HG03558 (cell line): ENCODE measurements at regions not wholly inside any gene's neighbourhood (a gene's known extent, or its start where the extent isn't known, plus 50 kb on each side); places are given as distances from the start of the nearest gene placed in this dataset.

ENCODE experiments used
- ATAC-seq: cut with Tn5 transposase; IDR thresholded peaks from one replicate; pipeline ENCODE4 v1.9.1; 2021; ENCODE audit warnings: moderate number of reproducible peaks; ENCODE audit not compliant: unreplicated experiment; ENCODE audit errors: extremely low read depth

DNA sequence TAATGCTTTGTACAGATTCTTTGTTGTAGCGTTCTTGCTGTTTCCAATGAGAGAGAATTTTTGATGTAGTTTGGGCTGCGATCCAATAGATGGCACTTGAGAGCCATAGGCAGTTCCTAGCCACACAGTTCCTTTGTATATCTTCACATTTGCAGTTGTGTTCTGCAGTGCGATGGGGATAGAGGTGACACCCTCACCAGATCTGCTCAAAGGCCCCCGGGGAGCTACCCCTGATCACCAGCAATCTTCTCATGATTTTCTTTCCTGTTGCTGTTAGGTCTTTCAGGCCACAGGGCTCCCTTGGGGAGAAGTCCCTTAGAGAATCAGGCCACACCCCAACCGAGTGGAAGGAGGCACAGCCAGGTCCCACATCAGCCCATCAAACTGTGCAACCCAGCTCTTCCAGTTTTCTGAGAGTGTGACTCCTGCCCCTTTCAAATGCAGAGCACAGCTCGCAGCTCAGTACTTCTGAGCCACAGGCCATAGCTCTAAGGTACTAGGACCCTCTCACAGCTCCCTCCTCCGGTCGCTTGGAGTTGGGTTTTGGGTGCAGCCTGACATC lies 353.7 kb downstream of the SLCO4C1 start:
- no peak for ATAC-seq

DNA sequence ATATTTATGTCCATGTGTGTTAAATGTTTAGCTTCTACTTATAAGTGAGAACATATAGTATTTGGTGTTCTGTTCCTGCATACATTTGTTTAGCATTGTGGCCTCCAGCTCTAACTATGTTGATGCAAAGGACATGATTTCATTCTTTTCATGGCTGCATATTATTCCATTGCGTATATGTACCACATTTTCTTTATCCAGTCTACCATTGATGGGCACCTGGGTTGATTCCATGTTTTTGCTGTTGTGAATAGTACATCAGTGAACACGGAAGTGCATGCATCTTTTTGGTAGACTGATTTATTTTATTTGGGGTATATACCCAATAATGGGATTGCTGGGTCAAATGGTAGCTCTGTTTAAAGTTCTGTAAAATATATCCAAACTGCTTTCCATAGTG lies 359.0 kb downstream of the SLCO4C1 start:
- ATAC-seq, result no peak

DNA sequence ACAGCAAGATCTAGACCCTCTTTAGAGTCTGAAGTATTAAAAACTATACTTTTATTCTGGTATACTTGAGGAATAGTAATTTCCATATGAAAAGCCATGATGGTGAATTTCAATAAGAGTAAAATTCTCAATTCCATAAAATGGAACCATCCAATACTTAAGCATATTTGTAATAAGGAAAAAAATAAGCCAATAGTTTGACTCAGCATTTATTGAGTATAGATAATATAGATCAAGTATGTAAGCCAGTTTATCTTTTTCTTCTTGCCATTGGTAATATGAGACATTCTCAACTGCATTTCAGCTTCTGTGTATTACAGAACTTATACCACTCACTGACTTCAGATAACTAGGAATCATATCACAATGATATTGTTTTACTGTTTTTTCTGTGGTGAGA lies 361.0 kb downstream of the SLCO4C1 start:
- no peak for ATAC-seq

DNA sequence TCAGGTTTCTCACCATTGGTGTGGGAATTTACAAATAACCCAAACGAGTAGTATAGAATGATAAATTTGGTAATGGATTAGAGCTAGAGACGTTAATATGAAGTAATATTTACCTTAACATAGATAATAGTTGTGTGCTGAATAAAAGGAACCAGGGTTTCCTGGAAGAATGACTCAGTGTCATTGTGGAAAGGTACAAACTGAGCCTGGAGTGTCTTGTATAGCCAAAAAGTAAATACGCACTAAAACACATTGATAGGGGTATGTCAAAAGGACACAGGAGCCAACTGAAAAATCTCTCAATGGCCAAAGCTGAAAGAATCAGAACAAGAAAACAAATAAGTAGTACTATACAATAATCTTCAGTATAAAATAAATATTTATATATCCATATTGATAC lies 363.5 kb downstream of the SLCO4C1 start:
- ATAC-seq, result no peak

DNA sequence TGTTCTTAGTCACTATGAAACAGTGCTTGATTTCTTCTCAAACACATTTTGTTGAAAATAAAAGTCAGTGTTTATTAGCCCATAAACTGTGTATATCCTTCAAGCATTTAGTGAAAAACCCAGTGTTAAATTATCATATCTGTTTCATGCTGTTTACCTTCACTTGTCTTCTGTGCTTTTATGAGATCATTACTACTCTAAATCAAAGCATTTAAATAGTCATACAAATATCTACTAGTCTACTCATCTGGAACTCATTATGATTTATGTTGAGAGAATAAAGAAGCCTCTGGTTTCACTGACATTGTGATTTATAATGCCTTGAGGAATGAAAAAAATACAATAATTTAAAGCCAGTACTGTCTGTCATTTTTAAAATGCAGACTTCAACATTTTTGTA lies 366.5 kb downstream of the SLCO4C1 start:
- no peak for ATAC-seq

DNA sequence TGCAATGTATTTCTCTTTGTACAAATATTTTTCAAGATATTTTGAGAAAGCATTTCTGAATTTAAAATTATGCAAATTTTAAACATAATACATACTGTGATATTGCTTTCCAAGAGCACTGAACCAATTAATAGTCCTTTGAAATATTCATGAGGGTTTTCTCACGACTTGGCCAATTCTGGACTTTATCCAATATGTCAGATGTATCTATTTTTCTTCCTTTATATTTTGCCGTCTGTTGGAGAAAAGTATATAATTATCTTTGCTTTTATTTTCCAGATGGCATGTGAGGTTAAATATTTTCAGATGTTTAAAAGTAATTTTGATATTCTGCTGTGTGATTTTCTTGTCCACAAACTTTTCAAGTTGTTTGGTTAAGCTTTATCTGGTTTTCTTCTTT lies 378.9 kb downstream of the SLCO4C1 start:
- ATAC-seq, result no peak

DNA sequence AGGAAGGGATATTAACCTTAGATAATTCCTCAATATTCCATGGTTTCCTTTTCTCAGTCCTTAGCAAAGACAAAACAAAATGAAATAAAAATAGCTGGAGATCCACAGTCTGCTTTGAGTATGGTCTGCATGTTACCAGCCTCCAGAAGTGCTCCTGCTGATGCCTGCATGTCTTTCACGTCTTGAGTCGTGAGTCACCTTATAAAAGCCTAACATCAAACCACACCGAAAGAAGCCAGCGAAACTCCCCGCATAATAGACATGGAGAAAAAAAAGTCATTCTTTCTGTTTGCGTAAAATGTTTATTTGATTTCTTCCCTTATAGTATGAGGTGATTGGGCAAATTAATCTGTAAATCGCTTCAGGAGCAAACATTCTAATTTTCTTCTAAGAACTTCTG lies 380.5 kb downstream of the SLCO4C1 start:
- ATAC-seq, result no peak

DNA sequence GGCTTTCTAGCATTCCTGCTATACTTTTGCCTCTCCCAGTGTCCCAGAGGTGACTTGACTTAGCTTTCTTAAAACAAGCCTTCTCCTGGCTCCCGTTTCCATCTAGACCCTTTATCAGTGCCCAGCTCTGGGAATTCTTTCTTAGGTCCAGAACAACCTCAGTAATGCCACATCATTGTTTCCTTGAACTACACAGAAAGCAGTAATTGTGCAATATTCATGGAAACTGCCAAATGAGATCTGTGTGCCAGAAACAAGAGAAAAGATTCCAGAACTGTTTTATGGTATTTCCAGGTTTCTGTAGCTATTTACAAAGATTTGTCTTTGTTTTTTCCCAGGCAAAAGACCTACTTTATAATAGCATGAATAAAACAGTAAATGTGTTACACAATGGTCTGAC lies 391.3 kb downstream of the SLCO4C1 start:
- ATAC-seq, result no peak

DNA sequence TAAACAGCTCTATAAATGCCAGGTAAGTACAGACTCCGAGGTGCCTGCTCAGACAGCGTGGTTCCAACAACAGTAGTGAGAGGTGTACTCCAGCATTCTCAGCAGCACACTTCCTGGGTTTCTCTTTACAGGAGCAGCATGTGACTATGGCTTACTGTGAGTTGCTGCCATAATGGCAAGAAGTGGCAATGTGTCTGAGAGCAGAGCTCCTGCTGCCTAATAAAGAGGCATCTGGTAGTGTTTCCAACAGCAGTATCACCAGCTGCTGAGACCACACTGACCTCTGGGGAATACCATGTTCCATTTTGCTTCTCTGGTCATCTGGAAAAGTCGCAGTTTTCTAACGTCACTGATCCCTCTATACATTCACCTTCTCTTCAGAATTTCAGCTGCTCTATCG lies 398.2 kb downstream of the SLCO4C1 start:
- no peak for ATAC-seq

DNA sequence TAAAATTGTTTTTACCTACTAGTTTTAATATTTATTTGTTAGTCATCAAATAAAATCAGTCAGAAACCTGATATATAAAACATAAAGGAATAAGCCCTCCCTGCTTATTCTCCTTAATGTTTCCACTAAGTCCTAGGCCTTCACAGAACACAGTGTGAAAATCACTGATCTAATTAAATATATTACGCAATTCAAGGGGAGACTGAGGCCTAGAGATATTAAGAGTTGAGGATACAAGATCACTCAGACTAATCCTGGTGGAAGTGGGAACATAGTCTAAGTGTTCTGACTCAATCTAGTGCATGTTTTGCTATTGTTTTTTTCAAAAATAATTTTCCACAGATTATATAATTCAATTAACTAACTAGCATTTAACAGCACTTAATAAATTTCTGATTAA lies 401.1 kb downstream of the SLCO4C1 start:
- no peak for ATAC-seq

DNA sequence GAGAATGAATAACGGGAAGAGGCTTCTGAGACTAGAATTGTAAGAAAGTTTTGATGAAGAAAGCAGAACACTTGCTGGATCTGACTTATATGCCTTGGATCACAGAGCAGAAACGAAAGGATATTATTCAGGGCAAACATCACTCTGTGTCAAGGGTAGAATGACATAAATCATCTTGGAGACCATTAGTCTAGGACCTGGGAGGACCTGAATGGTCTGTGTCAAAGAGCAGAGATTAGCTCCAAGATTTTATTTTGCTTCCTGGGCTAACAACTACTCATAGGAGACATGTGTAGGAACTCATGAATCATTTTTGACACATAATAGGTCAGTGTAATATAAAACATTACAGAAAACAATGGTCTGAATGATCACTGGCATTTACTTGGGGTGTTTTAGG lies 417.9 kb downstream of the SLCO4C1 start:
- no peak for ATAC-seq

DNA sequence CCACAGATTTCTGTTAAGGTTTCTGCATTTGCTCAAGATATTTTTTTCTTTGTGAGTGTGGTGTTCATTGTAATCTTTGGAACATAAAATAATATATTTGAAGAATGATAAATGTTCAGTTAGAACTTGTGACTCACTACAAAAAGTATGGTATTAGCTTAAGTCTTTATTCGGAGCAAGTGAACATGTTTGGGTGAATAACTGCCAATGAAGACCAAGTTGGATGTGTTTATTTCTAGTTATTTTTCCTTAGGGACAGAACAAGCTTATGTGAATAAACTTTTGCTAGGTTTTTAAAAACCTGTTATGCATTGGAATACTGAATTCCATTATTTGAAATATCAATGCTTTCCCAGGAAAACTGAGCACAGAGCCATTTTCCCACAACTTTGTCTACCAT lies 418.6 kb downstream of the SLCO4C1 start:
- ATAC-seq, result no peak

DNA sequence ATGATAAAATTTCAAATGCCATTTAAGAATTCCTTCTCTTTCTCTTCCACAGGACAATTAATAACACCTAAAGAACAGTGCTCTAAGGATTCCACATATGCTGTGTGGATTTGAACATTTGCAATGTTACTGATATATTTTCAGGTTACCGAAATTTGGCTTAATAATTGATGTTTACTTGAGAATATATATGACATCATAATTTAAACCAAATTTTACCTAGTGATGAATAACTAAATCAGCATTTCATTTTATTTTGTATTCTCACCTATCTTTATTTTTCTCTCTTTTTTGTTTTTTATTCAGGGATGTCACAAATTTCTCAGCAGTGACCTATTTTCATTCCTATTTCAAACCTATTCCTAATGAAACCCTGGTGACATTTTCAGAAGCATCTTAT lies 429.6 kb downstream of the SLCO4C1 start:
- ATAC-seq, result no peak

DNA sequence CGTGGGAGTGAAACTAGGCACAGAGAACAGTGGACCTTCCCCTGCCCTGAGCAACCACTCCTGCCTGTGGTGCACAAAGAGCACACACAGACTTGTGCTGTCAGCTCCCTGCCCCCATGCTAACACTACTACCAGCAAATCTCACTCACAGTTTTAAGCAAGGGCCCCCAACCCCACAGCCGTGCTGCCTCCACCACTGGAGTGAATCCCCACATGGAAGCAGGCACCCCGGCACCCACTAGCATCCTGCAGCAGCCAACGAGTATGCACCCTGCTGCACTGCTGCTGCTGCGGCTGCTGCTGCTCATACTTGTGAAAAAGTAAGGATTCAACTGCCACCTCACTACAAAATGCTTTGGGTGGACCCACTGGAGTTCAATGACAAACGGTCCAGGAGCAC lies 435.5 kb downstream of the SLCO4C1 start:
- no peak for ATAC-seq

DNA sequence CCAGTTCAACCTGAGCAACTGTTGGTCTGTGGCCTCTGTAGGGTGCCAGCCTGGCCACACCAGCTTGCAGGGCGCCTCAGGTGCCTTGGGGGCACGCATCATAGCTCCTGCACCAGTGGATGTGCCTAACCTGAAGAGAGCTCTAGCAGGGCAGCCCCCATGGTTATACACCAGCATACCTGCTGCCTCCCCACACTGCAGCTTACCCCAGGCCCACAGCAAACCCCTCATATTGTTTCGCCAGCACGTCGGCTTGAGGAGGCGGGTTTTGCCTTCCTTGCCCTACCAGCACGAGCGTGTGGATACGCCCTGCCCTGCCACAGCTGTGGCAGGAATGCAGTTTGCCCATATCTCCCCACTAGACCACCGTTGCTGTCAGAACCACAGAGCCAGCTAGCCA lies 435.9 kb downstream of the SLCO4C1 start:
- ATAC-seq, result no peak

DNA sequence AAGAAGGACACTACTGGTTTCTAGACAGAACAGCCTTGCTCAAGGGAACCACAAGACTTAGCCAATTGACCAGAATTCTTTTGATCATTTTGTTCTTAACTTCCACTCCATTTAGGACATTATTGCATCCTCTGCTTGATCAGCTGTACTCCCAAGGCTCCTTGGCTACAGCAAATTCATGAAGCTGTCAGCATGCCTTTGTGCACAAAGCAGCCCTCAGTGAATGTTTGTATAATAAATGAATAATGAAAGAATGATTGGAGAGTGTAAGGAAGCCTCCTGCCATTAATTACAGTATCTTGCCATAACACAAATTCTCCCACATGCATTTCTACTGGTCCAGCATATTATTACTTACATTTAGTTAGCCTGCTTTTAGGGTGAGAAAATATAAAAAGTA lies 449.6 kb downstream of the SLCO4C1 start:
- ATAC-seq, result no peak

DNA sequence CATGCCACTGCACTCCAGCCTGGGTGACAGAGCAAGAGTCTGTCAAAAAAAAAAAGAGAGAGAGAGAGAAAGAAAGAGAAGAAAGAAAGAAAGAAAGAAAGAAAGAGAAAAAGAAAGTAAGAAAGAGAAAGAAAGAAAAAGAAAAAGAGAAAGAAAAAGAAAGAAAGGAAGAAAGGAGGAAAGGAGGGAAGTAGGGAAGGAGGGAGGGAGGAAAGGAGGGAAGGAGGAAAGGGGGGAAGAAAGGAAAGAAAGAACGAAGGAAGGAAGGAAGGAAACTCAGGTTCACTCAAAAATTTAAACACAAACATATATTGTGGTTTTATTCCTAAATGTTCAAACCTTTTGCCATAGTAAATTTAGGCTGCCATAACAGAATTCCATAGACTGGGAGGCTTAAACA lies 453.0 kb downstream of the SLCO4C1 start:
- no peak for ATAC-seq

DNA sequence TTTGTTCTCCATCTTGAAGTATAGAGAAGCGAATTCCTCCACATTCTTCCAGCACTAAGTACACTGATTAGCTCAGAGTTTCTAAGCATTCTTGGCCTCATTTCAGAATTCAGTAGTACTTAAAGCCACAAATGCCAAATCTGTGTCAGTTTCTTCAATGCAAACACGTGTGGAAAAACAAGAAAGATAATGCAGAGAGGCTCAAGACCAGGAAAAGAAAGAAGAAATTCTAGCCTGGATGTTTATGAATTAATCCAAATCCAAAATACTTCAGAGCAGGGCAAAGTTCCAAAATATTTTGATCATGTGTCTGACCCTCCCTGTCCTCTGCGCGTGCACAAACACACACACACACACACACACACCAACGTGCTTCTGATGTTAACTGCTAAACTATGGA lies 457.6 kb downstream of the SLCO4C1 start:
- no peak for ATAC-seq

DNA sequence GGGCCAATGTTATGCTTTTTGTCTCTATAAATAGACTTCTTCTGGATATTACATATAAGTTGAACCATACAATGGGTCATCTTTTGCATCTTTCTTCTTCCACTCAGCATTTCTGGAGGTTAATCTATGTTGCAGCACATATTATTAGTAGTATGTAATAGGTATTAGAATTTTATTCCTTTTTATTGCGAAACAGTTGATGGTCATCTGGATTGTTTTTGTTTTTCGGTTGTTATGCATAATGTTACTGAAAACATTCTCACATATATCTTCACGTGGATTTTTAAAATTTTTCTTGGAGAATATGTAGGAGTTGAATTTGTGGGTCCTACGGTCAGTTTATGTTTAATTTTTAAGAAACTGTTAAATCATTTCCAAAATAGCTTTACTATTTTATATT lies 466.8 kb downstream of the SLCO4C1 start:
- ATAC-seq, result no peak

DNA sequence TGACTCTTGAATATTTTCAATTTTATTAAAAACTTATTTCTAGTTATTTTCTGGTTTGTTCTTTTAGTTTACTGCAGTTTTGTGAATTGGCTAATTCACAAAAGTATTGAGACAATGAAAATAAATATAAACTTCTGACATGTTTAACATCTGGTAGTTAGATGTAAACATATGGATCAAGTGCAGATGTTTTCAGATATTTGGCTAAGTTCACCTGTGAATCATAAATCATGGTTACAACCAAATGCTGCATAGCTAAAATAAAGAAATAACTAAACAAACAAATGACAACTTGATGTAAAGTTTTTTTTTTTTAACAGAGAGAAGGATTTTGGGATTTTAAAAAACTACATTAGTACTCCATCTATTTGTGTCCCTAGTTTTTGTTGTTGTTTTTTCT lies 484.6 kb downstream of the SLCO4C1 start:
- ATAC-seq, result no peak

DNA sequence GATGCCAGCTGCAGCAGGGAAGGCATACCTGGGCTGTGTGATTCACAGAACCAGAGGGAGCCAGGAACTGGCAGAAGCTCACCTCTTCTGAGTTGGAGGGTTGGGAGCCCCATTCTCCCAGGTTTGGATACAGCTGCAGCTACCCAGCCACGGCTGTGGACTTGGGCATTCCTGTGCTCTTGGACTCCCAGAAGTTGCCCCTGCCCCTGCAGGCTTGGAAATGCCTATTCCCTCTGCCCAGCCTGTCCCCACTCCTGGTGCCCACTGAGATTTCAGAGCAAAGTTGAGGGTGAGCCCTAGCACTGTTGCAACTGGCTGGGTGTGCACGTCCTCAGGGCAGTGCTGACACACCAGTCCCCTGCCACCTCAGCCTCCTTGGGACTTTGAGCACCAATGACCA lies 489.7 kb downstream of the SLCO4C1 start:
- no peak for ATAC-seq

DNA sequence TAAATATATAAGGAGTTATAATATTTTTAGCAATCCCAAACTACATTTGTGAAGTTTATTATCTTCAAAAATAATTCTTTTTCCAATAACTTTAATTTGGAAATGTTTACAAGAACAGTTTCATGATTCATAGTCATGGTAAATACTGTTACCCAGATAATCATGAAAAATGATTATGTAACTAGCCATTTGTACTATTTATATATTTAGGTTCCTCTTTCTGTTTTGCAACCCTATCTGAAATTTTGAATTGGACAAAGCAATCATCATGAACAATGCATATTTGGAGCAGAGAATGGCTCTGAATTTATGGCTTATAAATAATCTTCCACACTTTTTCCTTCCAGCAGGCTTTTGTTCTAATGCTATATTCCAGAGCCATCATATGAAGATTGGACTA lies 499.7 kb downstream of the SLCO4C1 start:
- ATAC-seq, result no peak

DNA sequence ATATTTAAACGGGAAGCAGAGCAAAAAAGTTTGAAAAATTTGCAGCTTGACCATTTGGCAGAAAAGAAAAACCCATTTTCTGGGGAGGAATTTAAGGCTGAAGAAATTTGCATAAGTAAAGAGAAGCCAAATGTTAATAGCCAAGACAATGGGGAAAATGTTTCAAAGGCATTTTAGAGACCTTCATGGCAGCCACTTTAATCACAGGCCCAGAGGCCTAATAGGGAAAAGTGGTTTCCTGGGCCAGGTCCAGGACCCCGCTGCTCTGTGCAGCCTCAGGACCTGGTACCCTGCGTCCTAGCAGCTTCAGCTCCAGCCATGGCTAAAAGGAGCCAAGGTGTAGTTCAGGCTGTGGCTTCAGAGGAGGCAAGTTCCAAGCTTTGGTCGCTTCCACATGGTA lies 507.3 kb downstream of the SLCO4C1 start:
- ATAC-seq, result no peak
